SK-N-MC (cell line): ENCODE measurements at regions not wholly inside any gene's neighbourhood (a gene's known extent, or its start where the extent isn't known, plus 50 kb on each side); places are given as distances from the start of the nearest gene placed in this dataset.

Experiments
- EZH2 ChIP-seq: fragments of 200-600 bp; sonication (generic); IDR thresholded peaks from one replicate; pipeline ENCODE4 v1.6.1; 2017; ENCODE audit warnings: antibody characterized with exemption
- FOXP2 ChIP-seq: optimal IDR thresholded peaks from 2 replicates; pipeline ENCODE3; 2011; ENCODE audit warnings: mild to moderate bottlenecking, moderate library complexity; ENCODE audit not compliant: insufficient read depth; ENCODE audit errors: extremely low read length, control extremely low read depth
- POLR2AphosphoS5 ChIP-seq: IDR thresholded peaks from 2 replicates; pipeline ENCODE4 v1.6.1; 2012; ENCODE audit warnings: mild to moderate bottlenecking, low read depth, low read length, borderline replicate concordance

- TF ChIP-seq POLR2AphosphoS5 = no peak
- TF ChIP-seq EZH2 = no peak
- no peak for TF ChIP-seq FOXP2
Observed at GRCh38 chr10:10270126-10271050, 747.3 kb upstream of the CELF2 start.
